ENCODE measurements at regions not wholly inside any gene's neighbourhood (a gene's known extent, or its start where the extent isn't known, plus 50 kb on each side); places are given as distances from the start of the nearest gene placed in this dataset.

GRCh38 chr5:135222171-135222681 is 176.8 kb downstream of the MACROH2A1 start:
- H3K4me3 ChIP-seq (ENCODE audit: low read depth, low read length), result no peak overlapping the region
- DNase-seq (ENCODE audit: low read depth), result no peak

- no peak for DNase-seq (ENCODE audit: low read depth)
- H3K4me3 ChIP-seq (ENCODE audit: low read depth, low read length), result no peak overlapping the region
These were observed 177.3 kb downstream of the MACROH2A1 start for GRCh38 chr5:135221696-135222095.

- H3K4me3 ChIP-seq (ENCODE audit: low read depth, low read length), result no peak overlapping the region
- no peak for DNase-seq (ENCODE audit: low read depth)
These were observed 177.9 kb downstream of the MACROH2A1 start for GRCh38 chr5:135221187-135221473.

- DNase-seq (ENCODE audit: low read depth), result no peak
These were observed 178.4 kb downstream of the MACROH2A1 start for GRCh38 chr5:135220394-135221186.

GRCh38 chr5:135219868-135220267 is 179.2 kb downstream of the MACROH2A1 start:
- H3K4me3 ChIP-seq (ENCODE audit: low read depth, low read length), result no peak overlapping the region
- DNase-seq (ENCODE audit: low read depth), result no peak

More at GRCh38 chr5:135220394-135221186, 178.4 kb downstream of the MACROH2A1 start:
- H3K4me3 ChIP-seq (ENCODE audit: low read depth, low read length), result no peak overlapping the region

- no peak overlapping the region for H3K4me3 ChIP-seq (ENCODE audit: low read depth, low read length)
- DNase-seq (ENCODE audit: low read depth), result no peak
These were observed 180.1 kb downstream of the MACROH2A1 start for GRCh38 chr5:135218790-135219568.

- H3K4me3 ChIP-seq (ENCODE audit: low read depth, low read length), result no peak overlapping the region
- no peak for DNase-seq (ENCODE audit: low read depth)
These were observed 180.6 kb downstream of the MACROH2A1 start for GRCh38 chr5:135218486-135218755.

- H3K4me3 ChIP-seq (ENCODE audit: low read depth, low read length), result no peak overlapping the region
- DNase-seq (ENCODE audit: low read depth), result no peak
These were observed 181.2 kb downstream of the MACROH2A1 start for GRCh38 chr5:135217669-135218485.

GRCh38 chr5:135216471-135217343 is 182.3 kb downstream of the MACROH2A1 start:
- no peak overlapping the region for H3K4me3 ChIP-seq (ENCODE audit: low read depth, low read length)
- no peak for DNase-seq (ENCODE audit: low read depth)

GRCh38 chr5:135215617-135216470 is 181.8 kb upstream of the PITX1 start:
- no peak overlapping the region for H3K4me3 ChIP-seq (ENCODE audit: low read depth, low read length)
- no peak for DNase-seq (ENCODE audit: low read depth)

- peak; percentile 39 for DNase-seq (ENCODE audit: low read depth)
These were observed 181.0 kb upstream of the PITX1 start for GRCh38 chr5:135214897-135215616.

GRCh38 chr5:135213466-135214239 is 179.6 kb upstream of the PITX1 start:
- no peak for DNase-seq (ENCODE audit: low read depth)
- no peak overlapping the region for H3K4me3 ChIP-seq (ENCODE audit: low read depth, low read length)

More at GRCh38 chr5:135214897-135215616, 181.0 kb upstream of the PITX1 start:
- H3K4me3 ChIP-seq (ENCODE audit: low read depth, low read length), result no peak overlapping the region

- H3K4me3 ChIP-seq (ENCODE audit: low read depth, low read length), result no peak overlapping the region
- DNase-seq (ENCODE audit: low read depth), result no peak
These were observed 179.0 kb upstream of the PITX1 start for GRCh38 chr5:135213027-135213386.

- no peak for DNase-seq (ENCODE audit: low read depth)
- no peak overlapping the region for H3K4me3 ChIP-seq (ENCODE audit: low read depth, low read length)
These were observed 178.5 kb upstream of the PITX1 start for GRCh38 chr5:135212361-135213026.

GRCh38 chr5:135211791-135212190 is 177.8 kb upstream of the PITX1 start:
- no peak for DNase-seq (ENCODE audit: low read depth)
- H3K4me3 ChIP-seq (ENCODE audit: low read depth, low read length), result no peak overlapping the region

GRCh38 chr5:135211083-135211790 is 177.2 kb upstream of the PITX1 start:
- no peak for DNase-seq (ENCODE audit: low read depth)

More at GRCh38 chr5:135211083-135211790, 177.2 kb upstream of the PITX1 start:
- H3K4me3 ChIP-seq (ENCODE audit: low read depth, low read length), result no peak overlapping the region

Data from skeletal muscle cell (primary cell).